GM19468 (cell line): ENCODE measurements at regions not wholly inside any gene's neighbourhood (a gene's known extent, or its start where the extent isn't known, plus 50 kb on each side); places are given as distances from the start of the nearest gene placed in this dataset.

Experiments used
- ATAC-seq: cut with Tn5 transposase; IDR thresholded peaks from one replicate; pipeline ENCODE4 v1.9.1; 2021; ENCODE audit warnings: mild to moderate bottlenecking, moderate library complexity, moderate number of reproducible peaks; ENCODE audit not compliant: unreplicated experiment; ENCODE audit errors: extremely low read depth

DNA sequence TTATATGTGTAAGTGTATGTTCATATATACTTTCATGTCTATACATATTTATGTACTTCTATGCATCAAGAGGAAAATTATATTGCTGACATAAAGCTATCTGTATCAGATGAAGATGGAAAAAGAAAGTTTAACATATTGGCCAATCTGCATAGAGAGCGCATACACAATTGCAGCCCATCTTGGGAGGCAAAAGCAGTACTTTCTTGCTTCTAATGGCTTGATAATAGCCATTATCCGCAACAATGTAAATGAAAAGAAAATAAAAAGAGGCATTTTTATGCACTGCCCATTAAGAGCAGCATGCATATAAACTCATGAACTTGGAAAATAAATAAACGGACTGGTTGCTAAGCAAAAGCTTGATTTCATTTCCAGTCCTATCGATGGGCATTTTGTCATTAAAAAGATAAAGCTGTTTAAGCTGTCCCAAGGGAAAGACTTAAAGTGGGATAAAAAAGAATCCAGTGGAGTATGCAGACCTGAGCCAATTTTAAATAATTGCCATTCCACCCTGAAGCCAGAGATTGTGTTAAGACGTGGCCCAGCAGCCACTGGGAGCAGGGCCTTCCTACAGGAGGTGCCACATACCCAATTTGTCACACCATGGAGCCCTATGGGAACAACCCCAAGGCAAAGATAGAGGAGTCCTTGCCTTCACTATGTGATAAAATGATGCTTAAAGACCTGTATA, 183.6 kb upstream of the CDH11 start:
- no peak for ATAC-seq

DNA sequence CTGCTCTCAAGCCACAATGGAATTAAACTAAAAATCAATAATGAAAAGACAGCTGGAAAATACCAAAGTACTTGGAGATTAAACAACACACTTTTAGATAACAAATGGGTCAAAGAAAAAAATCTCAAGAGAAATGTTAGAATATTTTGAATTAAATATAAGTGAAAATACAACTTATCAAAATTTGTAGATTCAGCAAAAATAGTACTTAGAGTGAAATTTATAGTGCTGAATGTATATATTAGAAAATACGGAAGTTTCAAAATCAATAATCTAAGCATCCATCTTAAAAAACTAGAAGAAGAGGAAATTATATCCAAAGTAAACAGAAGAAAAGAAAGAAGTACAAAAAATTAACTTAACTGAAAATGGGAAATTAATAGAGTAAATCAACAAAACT, 179.2 kb upstream of the CDH11 start:
- no peak for ATAC-seq

DNA sequence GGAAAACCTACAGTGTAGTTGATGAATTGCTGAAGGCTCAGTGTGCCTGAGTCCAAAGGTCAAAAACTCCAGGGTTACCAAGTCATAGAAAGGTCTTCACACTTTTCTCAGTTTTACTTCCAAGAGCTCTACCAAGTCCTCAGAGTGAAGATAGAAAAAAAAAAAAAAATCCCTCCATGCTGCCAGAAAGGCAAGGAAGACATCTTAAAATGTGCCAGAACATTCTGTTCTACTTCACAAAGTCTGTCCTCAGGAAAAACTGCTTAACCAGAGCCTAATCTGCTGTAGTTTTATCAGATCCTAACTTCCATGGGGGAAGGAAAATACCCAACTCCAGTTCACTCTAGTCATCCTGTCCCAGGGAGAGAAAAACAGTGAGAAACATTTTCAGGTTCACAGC, 175.6 kb upstream of the CDH11 start:
- ATAC-seq: no peak

DNA sequence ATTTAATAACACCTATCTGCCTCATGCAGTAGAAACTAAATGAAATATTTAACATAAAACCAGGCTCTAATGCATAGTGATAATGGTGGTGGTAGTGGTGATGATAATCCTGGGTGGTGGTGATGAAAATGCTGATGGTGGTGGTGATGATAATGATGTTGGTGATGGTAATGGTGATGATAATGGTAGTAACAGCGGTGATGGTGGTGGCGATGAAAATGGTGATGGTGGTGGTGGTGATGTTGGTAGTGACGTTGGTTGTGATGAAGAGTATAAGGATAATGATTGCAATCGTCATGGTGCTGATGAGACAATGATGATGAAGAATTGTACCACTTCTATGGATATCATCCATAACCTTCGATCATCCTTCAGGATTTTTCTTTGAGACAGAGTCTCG, 173.7 kb upstream of the CDH11 start:
- no peak for ATAC-seq

DNA sequence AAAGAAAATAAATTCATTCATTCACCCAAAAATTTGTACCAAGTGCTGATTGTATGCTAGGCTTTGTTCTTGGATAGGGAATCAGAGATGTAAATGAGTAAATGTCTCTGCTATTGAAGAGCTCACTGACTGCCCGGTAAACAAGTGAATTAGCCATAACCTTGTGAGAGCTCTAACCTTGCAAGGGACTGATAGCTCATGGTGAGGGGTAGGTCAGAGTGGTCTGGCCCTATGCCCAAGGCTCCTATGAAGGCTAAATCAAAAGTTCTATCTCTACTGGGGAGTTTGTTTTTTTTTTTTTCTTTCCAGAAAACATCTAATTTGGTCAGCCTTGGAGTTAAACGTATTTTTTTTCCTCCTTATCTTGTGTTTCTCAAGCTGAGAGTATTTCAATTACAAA, 172.8 kb upstream of the CDH11 start:
- no peak for ATAC-seq

DNA sequence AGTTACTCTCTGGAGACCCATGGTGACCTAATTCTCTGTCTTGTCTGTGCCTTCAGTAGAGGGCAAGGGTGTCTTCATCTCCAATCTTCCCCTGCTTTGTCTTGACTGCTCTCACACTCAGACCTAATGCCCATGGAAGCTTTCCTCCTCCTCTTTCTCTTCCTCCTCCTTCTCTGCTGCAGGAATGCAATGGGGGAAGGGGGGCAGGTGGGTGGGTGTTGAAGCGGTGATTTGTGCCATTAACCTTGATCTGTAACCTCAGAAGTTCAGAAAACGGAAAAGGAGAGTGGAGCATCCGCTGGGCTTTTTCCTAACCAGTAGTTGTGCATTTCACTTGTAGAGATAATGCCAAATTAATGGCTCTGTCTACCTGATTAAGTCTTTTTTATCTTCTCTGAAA, 172.3 kb upstream of the CDH11 start:
- ATAC-seq: no peak

DNA sequence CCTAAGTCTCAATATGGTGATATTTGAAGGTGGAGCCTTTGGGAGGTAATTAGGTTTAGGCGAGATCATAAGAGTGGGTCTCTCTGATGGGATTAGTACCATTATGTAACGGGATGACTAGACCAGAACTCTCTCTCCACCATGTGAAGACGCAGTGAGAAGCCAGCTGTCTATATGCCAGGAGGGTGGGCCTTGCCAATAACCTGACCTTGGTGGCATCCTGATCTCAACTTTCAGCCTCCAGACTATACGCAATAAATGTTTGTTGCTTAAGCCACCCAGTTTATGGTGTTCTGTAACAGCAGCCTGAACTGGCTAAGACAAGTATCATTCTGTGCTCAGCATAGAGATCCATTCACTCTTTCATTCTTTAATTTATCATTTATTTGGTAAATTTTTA, 167.2 kb upstream of the CDH11 start:
- no peak for ATAC-seq

DNA sequence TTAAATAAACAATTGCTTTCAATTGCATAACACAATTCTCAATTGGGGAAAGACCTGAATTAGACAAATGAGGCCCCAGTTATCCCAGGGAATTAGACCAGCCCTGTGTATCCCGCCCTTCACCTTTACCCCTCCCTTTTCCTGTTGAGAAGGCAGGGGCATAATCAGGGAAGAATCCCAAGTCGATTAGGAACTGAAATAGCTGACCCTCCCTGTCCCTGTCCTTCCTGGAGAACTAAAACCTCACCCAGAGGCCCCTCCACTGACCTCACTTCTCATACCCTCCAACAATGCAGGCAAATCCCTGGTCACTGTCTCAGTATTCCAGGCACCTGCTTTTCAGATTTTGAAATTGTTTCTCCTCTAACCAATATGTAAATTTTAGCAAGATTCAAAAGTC, 165.4 kb upstream of the CDH11 start:
- no peak for ATAC-seq

DNA sequence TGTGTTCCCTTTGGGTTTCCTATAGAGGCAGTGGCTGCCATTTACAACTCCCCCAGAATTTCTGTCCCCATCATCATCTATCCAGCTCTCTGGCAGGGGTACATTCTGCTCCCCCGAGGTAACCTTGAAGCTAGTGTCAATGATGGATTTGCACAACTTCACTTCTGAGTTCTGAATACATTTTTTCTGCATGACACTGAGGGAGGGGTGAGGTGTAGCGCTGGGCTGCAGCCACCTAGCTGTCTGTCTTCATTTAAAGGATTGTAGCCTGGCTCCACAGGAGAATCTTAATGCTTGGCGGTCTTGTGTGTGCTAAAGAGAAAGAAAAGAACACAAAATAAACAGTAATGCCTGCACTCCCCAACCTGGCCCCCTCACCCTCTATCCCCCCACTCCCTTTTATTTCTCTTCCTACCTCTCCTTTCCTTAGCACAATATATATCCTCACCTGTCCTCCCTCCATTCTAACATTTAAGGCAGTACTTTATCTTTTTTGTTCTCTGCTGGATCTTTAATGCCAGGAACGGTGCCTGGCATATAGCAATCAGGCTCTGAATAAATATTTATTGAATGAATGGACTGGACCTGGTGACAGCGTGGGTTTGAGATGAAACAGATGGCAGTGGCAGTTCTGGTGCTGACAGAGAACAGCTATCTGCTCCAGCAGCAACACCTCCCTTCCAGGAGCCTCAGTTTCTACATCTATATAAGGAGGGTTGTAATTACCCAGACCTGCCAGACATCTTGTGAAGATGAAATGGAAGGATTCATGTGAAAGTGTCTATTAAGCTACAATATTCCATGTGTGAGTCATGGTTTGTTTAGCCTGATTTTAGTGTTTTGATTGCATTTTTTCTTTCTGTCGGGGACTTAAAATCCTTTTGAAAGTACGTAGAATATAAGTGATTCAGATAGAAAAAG, 163.5 kb upstream of the CDH11 start:
- ATAC-seq: no peak

DNA sequence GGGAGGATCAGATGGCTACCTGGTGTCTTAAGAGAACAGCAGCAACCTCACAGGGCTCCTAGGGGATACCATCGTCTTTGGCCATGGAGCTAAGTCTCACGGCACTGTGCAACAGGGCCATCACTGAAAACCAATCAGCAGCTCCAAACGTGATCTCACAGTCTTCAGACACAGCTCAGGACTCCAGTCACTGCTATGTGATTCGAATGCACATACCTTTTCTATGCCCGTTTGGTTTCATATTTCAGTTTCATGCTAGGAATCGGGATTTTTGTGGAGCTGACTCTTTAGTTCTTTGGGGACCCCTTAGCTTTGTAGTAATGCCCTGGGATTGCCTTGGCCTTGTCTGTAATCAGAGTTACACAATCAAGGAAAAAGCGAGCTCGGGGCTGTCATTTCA, 162.8 kb upstream of the CDH11 start:
- no peak for ATAC-seq

DNA sequence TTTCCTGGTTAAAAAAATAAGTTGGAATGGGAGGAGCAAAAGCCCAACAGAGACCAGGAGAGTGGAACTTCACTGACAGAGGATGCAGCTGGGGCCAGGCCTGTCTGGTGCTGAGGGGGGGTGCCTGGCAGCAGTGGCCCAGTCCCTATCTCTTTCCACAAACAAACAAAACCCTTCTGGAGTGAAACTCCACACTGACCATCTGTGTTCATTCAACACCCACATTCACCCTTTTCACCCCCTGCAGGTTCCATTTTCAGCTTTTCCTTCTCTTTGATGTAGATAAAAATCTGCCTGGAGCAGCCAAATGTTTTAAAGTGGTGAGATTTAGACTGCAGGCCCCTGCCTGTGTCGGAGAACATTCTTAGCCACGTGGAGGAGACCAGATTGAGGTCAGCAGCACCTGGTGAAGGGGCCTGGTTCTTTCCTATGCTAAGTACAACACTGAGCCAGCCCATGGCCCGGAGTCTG, 161.4 kb upstream of the CDH11 start:
- ATAC-seq: no peak

DNA sequence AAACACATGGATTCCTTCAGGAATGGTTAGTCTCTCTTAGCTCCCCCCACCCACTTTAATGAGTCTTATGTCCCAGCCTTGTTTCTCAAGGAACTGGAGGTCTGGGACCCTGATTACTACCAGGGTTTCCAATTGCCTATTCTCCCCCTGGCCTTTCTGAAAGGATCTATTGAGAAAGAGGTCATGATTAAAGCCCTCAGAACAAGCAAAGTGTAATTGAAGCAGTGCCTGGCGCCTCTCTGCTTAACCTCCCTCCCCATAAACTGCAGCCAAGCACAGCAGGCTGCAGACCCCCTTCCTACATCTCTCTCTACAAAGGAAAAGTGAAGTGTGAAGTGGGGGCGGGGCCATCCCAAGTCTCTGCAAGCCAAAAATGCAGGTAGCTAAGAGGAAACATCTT, 159.7 kb upstream of the CDH11 start:
- ATAC-seq: no peak

DNA sequence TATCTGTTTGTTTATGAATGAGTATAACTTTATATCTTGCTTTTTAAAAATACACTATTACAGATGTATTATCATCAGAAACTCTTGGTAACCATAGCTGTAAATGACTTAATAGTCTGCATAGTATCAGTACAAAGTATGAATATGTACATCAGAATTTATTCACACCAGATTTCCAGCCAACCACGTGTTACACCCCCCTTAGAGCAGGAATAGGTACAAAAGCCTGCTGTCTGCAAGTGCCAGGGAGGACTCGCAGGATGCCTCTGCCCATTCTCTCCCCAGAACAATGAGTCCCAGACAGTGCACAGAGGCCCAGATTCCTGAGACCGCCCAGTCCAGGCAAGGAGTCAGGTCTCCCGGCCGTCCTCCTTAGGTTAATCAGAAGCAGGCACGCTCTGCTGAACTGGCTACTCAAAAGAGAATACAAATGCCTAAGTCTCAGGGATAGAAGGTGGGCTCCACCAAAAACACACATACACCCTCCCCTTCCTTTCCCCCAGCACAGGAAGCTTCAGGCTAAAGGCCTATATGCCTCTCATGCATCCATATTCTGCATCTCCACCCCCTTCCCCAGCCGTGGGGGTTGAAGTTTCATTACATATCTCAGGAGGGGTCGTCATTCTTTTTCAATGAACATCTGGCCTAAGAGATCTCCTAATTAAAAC, 159.1 kb upstream of the CDH11 start:
- ATAC-seq: no peak

DNA sequence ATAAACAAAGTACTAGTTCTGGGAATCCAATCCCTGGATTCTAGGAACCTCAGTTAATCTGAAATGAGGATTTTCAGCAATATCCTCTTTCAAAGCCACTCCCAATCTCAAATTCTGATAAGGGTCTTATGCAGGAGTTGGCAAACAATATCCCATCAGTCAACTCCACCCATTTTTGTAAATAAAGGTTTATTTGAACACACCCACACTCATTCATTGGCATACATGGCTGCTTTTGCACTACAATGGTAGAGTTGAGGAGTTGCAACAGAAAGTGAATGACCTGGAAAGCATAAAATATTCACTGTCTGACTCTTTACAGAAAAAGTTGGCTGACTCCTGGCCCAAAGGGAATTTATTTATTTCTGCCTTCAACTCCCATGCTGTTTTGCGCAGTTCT, 157.7 kb upstream of the CDH11 start:
- no peak for ATAC-seq

DNA sequence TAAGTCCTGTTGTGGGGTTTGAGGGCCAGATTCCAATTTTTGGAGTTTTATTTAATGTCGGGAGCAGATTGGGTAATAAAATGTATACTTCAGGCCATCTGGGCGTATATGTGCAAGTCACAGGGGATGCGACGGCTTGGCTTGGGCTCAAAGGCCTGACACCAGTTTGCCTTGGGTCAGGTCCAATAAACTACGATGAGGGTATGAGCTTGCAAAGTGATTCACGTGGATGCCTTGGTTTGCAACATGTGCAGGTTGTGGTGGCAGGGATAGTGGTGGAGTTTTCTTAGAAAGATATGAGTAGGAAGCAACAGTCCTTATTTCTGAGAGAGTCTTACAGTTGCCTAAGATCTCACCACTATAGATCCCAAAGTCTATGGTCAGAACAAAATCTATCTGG, 157.0 kb upstream of the CDH11 start:
- ATAC-seq: no peak

DNA sequence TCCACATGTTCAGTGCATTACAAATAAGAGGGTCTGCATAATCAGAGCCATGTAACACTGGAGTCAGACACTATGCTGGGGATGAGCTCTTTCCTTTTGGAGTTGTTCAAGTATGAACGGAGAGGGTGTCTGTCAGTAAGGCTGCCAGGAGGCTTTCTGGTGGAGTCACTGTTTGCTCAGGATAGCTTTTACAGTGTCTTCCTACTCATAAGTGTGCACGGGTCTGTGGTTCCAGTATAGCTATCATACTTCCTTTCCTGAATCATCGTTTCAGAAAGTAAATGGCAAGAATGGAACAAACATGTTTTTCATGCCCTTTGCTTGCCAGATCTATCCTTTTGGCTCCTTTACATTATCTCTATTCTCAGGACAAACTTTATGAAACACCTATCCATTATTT, 152.7 kb upstream of the CDH11 start:
- no peak for ATAC-seq

DNA sequence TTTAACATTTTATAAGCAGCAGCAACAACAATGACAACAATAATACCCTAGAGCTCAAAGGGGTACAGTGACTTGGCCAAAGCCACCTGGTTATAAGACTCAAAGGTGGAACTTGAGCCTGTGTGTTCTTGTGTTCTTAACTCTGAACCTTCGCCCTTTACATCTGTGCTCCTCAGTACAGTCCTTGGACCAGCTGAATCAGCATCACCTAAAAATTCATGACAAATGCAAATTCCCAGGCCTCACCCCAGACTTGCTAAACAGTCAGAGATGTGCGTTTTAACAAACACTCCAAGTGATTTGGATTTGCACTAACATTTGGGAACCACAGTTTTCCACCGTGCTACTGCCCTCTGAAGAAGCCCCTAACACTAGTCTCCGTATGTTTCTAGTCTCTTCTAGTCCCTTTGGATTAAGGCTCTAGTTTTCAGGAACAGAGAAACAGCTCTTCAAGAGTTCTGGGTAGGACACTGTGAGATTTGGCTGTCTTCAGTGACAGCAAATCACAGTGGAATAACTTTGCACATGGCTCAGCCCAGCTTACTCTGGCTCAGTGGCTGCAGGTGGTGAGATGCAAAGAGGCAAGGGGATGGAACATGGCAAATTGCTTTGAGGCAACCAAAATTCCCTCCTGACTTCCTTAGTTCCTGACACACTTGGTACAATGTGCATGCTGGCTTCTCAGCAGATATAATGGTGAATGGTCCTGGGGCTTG, 151.0 kb upstream of the CDH11 start:
- ATAC-seq: no peak

DNA sequence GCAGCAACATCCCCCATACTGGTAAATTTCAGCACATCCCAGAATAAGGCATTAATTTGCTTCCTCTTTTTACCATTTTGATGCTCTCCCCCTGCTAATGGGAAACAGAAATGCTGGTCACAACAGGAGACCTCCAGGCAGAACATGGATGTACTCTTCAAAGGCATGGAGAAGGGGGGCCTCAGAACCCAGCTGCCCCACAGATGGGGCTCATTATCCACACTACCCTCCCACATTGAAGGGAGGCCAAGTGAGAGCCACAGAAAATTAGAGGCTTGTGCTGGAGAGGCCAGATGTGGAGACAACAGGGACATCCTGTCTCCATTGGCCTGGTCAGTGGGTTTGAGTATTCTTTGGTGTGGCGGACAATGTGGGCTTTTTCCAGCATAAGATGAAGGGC, 150.1 kb upstream of the CDH11 start:
- ATAC-seq: no peak

DNA sequence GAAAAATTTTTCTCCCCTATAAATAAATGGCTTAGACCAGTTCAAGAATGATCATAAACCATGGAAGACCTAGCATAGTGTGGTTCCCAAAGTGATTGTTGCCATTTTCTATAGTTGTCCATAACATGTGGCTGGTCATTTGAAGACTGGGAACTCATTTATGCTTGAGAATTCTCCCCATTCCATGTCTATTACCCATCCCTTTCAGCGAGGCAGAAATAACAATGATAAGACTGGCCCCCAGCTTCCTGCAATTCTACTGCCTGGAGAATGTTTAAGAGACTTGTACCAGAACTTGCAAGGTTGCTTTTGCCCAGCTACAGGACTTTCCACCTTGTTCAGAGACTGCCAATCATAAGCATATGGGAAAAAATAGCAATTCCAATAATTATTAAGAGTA, 146.5 kb upstream of the CDH11 start:
- no peak for ATAC-seq

DNA sequence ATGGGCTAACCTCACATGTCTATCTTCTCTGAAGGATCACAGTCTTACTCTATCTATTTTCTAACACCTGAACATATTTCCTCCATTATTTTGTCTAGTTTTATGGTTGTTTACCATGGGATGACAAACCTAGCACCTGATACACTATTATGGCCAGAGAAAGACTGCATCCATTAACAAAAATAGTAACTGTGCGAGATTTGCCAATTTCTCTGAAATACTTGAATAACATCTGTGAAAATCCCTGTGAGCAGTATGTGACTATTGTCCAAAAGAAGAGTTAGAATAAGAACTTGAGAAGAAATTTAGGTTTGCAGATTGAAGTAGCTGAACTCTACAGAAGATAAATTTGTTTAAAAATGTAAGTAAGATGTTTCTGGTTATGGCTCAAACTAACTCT, 142.0 kb upstream of the CDH11 start:
- ATAC-seq: no peak

DNA sequence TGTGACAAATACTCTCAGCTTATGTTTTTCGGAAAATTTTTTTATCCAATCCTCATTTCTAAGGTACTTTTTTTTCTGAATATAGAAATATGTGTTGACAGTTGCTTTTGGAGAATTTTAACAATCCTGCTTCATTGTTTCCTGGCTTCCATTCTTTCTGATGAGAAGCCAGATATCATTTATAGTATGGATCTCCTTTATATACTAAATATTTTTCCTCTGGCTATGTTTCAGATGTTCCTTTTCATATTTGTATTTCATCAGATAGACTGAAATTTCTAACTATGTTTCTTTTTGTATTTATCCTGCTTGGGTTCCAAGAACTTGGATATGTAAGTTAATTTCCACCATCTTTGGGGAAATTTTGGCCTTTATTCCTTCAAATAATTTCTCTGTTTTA, 138.9 kb upstream of the CDH11 start:
- no peak for ATAC-seq
